Activated T-helper 1 cell treated with anti-CD3 and anti-CD28 coated beads, Interleukin-12 subunit alpha, Interleukin-12 subunit beta, Interleukin-2, Interleukin-4 antibody, amounts not matched to agents 30 ng/mL and 10 ng/mL and 1 ng/mL, durations not matched to agents 14 hours and 24 hours and 36 hours (primary cell): ENCODE measurements at regions not wholly inside any gene's neighbourhood (a gene's known extent, or its start where the extent isn't known, plus 50 kb on each side); places are given as distances from the start of the nearest gene placed in this dataset.

Experiments
- DNase-seq: peaks from one replicate; pipeline ENCODE4 v3.0.0; 2021; ENCODE audit warnings: low spot score
- H3K27ac Mint-ChIP-seq: one replicate; pipeline ENCODE4 v1.8.0; 2021; ENCODE audit warnings: mild to moderate bottlenecking, mixed read lengths
- H3K27me3 Mint-ChIP-seq: one replicate; pipeline ENCODE4 v1.8.0; 2022; ENCODE audit warnings: mild to moderate bottlenecking, moderate library complexity, mixed read lengths; ENCODE audit not compliant: insufficient read depth
- H3K36me3 Mint-ChIP-seq: one replicate; pipeline ENCODE4 v1.8.0; 2021; ENCODE audit warnings: low read depth, mixed read lengths
- H3K4me1 Mint-ChIP-seq: one replicate; pipeline ENCODE4 v1.8.0; 2021; ENCODE audit warnings: low read depth, mixed read lengths
- H3K4me3 Mint-ChIP-seq: one replicate; pipeline ENCODE4 v1.8.0; 2021; ENCODE audit warnings: mild to moderate bottlenecking, moderate library complexity, mixed read lengths
- H3K9me3 Mint-ChIP-seq: one replicate; pipeline ENCODE4 v1.8.0; 2021; ENCODE audit warnings: mixed read lengths
- intact Hi-C: fragments of 100-400 bp; cut with micrococcal nuclease; formaldehyde crosslinking; loops from one replicate; pipeline ENCODE4 v1.15.1; 2024

DNA sequence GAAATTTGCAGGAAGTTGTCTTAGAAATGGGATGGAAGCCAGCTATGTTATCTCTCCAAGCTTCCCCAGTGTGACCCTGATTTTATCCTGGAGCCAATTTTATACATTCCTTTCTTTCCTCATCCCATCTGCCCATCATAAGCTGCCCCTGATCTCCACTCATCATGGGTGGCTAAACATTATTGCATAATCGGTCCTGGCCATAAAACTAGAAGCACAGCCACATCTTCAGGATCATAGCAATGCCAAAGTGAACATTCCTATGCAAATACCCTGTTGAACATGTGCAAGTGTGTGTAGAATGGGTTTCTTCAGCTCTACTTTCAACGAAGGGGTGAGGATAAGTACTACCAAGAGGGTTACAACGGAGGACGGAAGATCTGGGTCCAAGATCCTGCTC lies 50.6 kb upstream of the COG2 start:
- intact Hi-C loops = no loop called here
- Mint-ChIP-seq H3K9me3 (no peaks in the 10 kb centered on the region), H3K36me3 (no peaks in the 10 kb centered on the region), H3K4me1 (no peaks in the 10 kb centered on the region), H3K27me3 (no peaks in the 10 kb centered on the region), H3K4me3 (no peak overlapping the region), H3K27ac (no peak overlapping the region)
- no peak for DNase-seq

DNA sequence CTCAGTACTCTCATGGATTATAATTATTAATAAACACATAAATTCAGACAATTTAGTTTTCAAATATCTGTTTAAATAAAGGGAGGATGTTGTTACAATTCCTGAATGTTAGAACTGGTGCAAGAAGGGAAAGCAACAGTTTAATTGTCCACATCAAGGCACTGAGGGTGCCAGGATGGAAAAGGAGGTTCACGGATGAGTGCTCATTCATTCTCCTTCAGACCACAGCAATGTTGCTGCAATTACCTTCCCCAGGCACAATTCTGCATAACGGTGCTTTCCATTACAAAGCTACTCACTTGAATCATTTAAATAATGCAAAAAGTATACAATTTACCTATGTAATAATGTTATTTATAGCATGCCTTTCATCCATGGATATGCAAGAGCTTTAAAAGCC lies 52.3 kb upstream of the COG2 start:
- H3K9me3 Mint-ChIP-seq = no peaks in the 10 kb centered on the region
- no peak overlapping the region for H3K4me3 Mint-ChIP-seq
- no peak for DNase-seq
- no peaks in the 10 kb centered on the region for H3K4me1 Mint-ChIP-seq
- intact Hi-C loops = no loop called here
- H3K36me3 Mint-ChIP-seq = no peaks in the 10 kb centered on the region
- no peaks in the 10 kb centered on the region for H3K27me3 Mint-ChIP-seq
- no peak overlapping the region for H3K27ac Mint-ChIP-seq

- DNase-seq = no peak
- Mint-ChIP-seq H3K4me1 (no peaks in the 10 kb centered on the region), H3K9me3 (no peaks in the 10 kb centered on the region), H3K36me3 (no peaks in the 10 kb centered on the region), H3K4me3 (no peak overlapping the region), H3K27me3 (no peaks in the 10 kb centered on the region), H3K27ac (no peak overlapping the region)
- intact Hi-C loops = no loop called here
Observed at GRCh38 chr1:230588323-230588746, 53.9 kb upstream of the COG2 start.

- Mint-ChIP-seq H3K27ac (no peak overlapping the region), H3K4me3 (no peak overlapping the region), H3K27me3 (peaks cover 1% of the 10 kb centered on the region), H3K4me1 (no peaks in the 10 kb centered on the region), H3K9me3 (no peaks in the 10 kb centered on the region), H3K36me3 (no peaks in the 10 kb centered on the region)
- DNase-seq = no peak
- intact Hi-C loops = no loop called here
Observed at GRCh38 chr1:230587061-230587460, 55.2 kb upstream of the COG2 start.

- H3K27ac Mint-ChIP-seq = no peak overlapping the region
- DNase-seq = no peak
- peaks cover 8% of the 10 kb centered on the region for H3K27me3 Mint-ChIP-seq
- intact Hi-C loops = no loop called here
- H3K36me3 Mint-ChIP-seq = no peaks in the 10 kb centered on the region
- no peak overlapping the region for H3K4me3 Mint-ChIP-seq
- no peaks in the 10 kb centered on the region for H3K4me1 Mint-ChIP-seq
- H3K9me3 Mint-ChIP-seq = no peaks in the 10 kb centered on the region
Observed at GRCh38 chr1:230584660-230585059, 57.6 kb upstream of the COG2 start.

- Mint-ChIP-seq H3K27me3 (peaks cover 15% of the 10 kb centered on the region), H3K4me1 (no peaks in the 10 kb centered on the region), H3K27ac (no peak overlapping the region), H3K9me3 (no peaks in the 10 kb centered on the region), H3K4me3 (no peak overlapping the region), H3K36me3 (no peaks in the 10 kb centered on the region)
- intact Hi-C loops = no loop called here
- no peak for DNase-seq
Observed at GRCh38 chr1:230581446-230582079, 60.7 kb upstream of the COG2 start.

DNA sequence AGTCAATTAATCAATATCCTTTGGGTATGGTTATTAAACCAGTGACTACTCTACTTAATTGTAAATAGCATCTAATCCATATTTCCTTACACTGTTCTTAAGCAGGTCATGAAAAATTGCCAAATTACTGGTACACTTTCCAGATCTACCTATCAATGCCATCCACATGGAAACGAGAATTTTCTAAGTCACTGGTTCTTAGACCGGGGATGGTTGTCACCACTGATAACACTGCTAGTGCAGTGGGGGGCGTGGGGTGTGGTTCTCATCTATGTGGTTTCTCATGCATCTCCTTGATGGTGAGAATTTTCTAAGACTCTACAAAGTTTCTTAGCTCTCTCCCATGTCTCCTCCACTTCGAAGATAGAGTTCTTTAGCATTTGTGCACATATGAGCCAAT lies 63.7 kb upstream of the COG2 start:
- Mint-ChIP-seq H3K27me3 (peaks cover 15% of the 10 kb centered on the region), H3K4me1 (no peaks in the 10 kb centered on the region), H3K9me3 (no peaks in the 10 kb centered on the region), H3K36me3 (no peaks in the 10 kb centered on the region), H3K27ac (no peak overlapping the region), H3K4me3 (no peak overlapping the region)
- intact Hi-C loops = no loop called here
- no peak for DNase-seq

GRCh38 chr1:230577537-230577936 lies 64.7 kb upstream of the COG2 start:
- H3K9me3 Mint-ChIP-seq = no peaks in the 10 kb centered on the region
- H3K27ac Mint-ChIP-seq = no peak overlapping the region
- no peaks in the 10 kb centered on the region for H3K4me1 Mint-ChIP-seq
- intact Hi-C loops = no loop called here
- DNase-seq = no peak
- peaks cover 15% of the 10 kb centered on the region for H3K27me3 Mint-ChIP-seq
- no peak overlapping the region for H3K4me3 Mint-ChIP-seq
- H3K36me3 Mint-ChIP-seq = no peaks in the 10 kb centered on the region

GRCh38 chr1:230575886-230576500 lies 66.3 kb upstream of the COG2 start:
- intact Hi-C loops = no loop called here
- H3K27me3 Mint-ChIP-seq = peaks cover 14% of the 10 kb centered on the region
- H3K27ac Mint-ChIP-seq = no peak overlapping the region
- no peaks in the 10 kb centered on the region for H3K9me3 Mint-ChIP-seq
- DNase-seq = no peak
- no peaks in the 10 kb centered on the region for H3K36me3 Mint-ChIP-seq
- no peaks in the 10 kb centered on the region for H3K4me1 Mint-ChIP-seq
- H3K4me3 Mint-ChIP-seq = no peak overlapping the region

- Mint-ChIP-seq H3K36me3 (no peaks in the 10 kb centered on the region), H3K9me3 (no peaks in the 10 kb centered on the region), H3K4me3 (no peak overlapping the region), H3K4me1 (no peaks in the 10 kb centered on the region), H3K27me3 (peaks cover 17% of the 10 kb centered on the region), H3K27ac (no peak overlapping the region)
- intact Hi-C loops = no loop called here
- no peak for DNase-seq
Observed at GRCh38 chr1:230574502-230574901, 67.8 kb upstream of the COG2 start.

DNA sequence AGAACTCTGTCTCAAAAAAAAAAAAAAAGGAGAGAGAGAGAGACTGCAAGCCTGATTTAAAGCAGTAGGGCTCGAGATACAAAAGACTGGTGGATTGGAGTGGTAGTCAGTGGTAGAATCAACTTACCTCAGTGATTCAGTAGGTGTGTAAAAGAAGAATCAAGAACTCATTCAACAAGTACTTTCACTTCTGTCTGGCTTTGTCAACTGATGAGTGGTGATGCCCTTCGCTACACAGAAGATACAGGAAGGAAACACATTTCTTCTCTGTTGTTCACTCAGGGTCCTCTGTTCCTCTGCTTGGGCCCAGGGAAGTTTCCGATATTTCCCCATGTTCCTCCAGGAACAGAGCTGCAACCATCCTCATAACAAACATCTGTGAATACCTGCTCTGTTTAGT lies 68.6 kb upstream of the COG2 start:
- no peak for DNase-seq
- Mint-ChIP-seq H3K9me3 (no peaks in the 10 kb centered on the region), H3K27ac (no peak overlapping the region), H3K27me3 (peaks cover 15% of the 10 kb centered on the region), H3K4me3 (no peak overlapping the region), H3K4me1 (no peaks in the 10 kb centered on the region), H3K36me3 (no peaks in the 10 kb centered on the region)
- intact Hi-C loops = no loop called here

DNA sequence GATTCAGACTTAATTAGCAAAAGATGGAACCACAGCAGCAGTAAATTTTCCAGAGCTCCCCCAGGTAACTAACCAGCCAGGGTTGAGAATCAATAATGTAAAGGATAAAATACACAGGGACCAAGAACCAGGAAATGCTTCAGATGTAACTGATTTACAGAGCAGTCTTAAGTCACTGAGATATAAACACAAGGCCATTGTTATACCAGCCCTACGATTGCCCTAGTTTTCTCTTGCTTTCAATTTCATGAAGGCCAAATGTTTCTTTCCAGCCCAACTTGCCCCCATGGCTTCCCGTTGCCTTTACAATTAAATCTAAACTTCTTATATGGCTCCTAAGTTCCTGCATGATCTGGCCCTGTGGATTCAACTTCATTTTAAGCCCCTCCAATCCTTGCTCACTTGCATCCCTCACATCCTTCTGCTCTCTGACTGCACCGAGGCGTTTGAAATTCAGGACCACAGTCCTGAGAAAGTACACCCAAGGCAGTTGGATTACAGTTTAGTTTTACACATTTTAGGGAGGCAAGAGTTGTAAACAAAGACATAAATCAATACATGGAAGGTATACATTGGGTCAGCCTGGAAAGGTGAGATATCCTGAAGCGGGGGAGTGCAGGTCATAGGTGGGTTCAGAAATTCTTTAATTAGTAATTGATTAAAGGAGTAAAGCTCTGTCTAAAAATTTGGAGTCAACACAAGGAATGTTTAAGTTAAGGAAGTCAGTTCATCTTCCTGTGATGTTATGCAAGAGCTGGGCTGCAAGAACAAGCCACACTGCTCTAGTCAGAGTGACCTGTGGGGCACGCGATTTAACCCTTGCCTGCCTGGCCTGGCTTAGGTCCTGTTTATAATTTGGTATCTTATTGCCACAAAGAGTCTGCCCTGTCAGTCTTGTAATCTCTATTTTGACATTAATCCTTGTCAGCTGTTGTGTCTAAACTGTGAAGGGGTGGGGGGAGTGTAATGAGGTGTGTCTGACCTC lies 69.9 kb upstream of the COG2 start:
- DNase-seq = no peak
- Mint-ChIP-seq H3K4me1 (no peaks in the 10 kb centered on the region), H3K27me3 (peaks cover 11% of the 10 kb centered on the region), H3K36me3 (no peaks in the 10 kb centered on the region), H3K27ac (no peak overlapping the region), H3K4me3 (no peak overlapping the region), H3K9me3 (no peaks in the 10 kb centered on the region)
- intact Hi-C loops = no loop called here

GRCh38 chr1:230570724-230571360 lies 71.4 kb upstream of the COG2 start:
- H3K27me3 Mint-ChIP-seq = peaks cover 11% of the 10 kb centered on the region
- intact Hi-C loops = no loop called here
- H3K9me3 Mint-ChIP-seq = no peaks in the 10 kb centered on the region
- no peaks in the 10 kb centered on the region for H3K36me3 Mint-ChIP-seq
- DNase-seq = no peak
- H3K4me1 Mint-ChIP-seq = no peaks in the 10 kb centered on the region
- no peak overlapping the region for H3K4me3 Mint-ChIP-seq
- no peak overlapping the region for H3K27ac Mint-ChIP-seq
